Dendritic cell treated with granulocyte-macrophage colony-stimulating factor and Interleukin-4, amounts not matched to agents 40 ng/mL and 50 ng/mL, for 4 days (primary cell): ENCODE measurements at regions not wholly inside any gene's neighbourhood (a gene's known extent, or its start where the extent isn't known, plus 50 kb on each side); places are given as distances from the start of the nearest gene placed in this dataset.

Experiments used
- H3K27ac Mint-ChIP-seq: one replicate; pipeline ENCODE4 v1.8.0; 2022; ENCODE audit warnings: mild to moderate bottlenecking, mixed read lengths
- H3K27me3 Mint-ChIP-seq: one replicate; pipeline ENCODE4 v1.8.0; 2022; ENCODE audit warnings: mild to moderate bottlenecking, mixed read lengths
- H3K36me3 Mint-ChIP-seq: one replicate; pipeline ENCODE4 v1.8.0; 2022; ENCODE audit warnings: low read depth, mixed read lengths
- H3K4me1 Mint-ChIP-seq: one replicate; pipeline ENCODE4 v1.8.0; 2022; ENCODE audit warnings: low read depth, mixed read lengths
- H3K4me3 Mint-ChIP-seq: one replicate; pipeline ENCODE4 v1.8.0; 2022; ENCODE audit warnings: mild to moderate bottlenecking, moderate library complexity, mixed read lengths
- H3K9me3 Mint-ChIP-seq: one replicate; pipeline ENCODE4 v1.8.0; 2022; ENCODE audit warnings: mixed read lengths
- intact Hi-C: fragments of 100-400 bp; cut with micrococcal nuclease; formaldehyde crosslinking; loops from one replicate; pipeline ENCODE4 v1.15.0; 2022

DNA sequence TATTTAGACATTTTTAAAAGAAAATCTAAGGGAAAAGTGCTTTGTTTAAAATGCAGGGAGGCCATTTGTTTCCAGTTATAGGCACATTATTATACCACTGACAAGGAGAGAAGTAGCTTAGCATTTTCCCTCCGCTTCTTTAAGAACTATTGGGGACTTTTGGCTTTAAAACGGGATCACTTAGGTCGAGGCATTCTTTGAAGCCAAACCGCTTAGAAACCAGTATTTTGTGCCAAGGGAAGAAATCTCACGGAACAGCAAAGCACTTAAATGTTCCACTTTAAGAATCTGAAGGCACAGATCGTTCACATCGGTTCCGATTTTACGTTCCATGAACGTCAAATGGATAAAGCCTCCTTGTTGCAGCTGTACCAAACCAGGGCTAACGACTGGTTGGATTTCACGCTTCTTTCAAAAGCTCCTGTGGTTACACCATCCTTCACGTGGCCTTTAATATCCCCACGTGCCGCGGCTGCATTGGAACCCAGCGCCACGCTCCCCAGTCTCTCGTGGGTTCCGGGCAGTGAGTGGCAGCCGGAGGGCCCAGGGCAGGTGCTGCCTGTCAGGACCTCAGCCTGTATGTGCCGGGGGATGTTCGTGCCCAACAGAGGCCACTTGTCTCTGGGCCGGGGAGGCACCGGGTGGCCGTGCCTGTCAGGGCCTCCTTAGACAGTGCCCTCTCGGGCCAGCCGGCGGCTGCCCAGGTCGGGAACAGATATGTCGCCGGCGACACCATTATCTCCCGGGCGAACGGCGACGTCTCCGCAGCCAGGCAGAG is 195.4 kb downstream of the KIF26A start:
- Mint-ChIP-seq H3K27ac (no peak overlapping the region), H3K36me3 (no peaks in the 10 kb centered on the region), H3K4me1 (no peaks in the 10 kb centered on the region), H3K4me3 (no peak overlapping the region), H3K27me3 (peaks cover 1% of the 10 kb centered on the region), H3K9me3 (peaks cover 10% of the 10 kb centered on the region)
- intact Hi-C loops = no loop called here

- H3K9me3 Mint-ChIP-seq = peaks cover 11% of the 10 kb centered on the region
- H3K4me1 Mint-ChIP-seq = no peaks in the 10 kb centered on the region
- intact Hi-C loops = no loop called here
- no peaks in the 10 kb centered on the region for H3K36me3 Mint-ChIP-seq
- no peak overlapping the region for H3K27ac Mint-ChIP-seq
- H3K4me3 Mint-ChIP-seq = no peak overlapping the region
- peaks cover 3% of the 10 kb centered on the region for H3K27me3 Mint-ChIP-seq
These were observed 196.2 kb downstream of the KIF26A start for GRCh38 chr14:104334424-104335161.

- intact Hi-C loops = no loop called here
- Mint-ChIP-seq H3K4me1 (no peaks in the 10 kb centered on the region), H3K36me3 (no peaks in the 10 kb centered on the region), H3K27me3 (peaks cover 3% of the 10 kb centered on the region), H3K4me3 (no peak overlapping the region), H3K27ac (no peak overlapping the region), H3K9me3 (peaks cover 11% of the 10 kb centered on the region)
These were observed 196.8 kb downstream of the KIF26A start for GRCh38 chr14:104335176-104335575.

GRCh38 chr14:104335611-104336010 is 197.2 kb downstream of the KIF26A start:
- no peak overlapping the region for H3K4me3 Mint-ChIP-seq
- H3K27ac Mint-ChIP-seq = no peak overlapping the region
- no peaks in the 10 kb centered on the region for H3K4me1 Mint-ChIP-seq
- H3K27me3 Mint-ChIP-seq = peaks cover 5% of the 10 kb centered on the region
- intact Hi-C loops = no loop called here
- peaks cover 11% of the 10 kb centered on the region for H3K9me3 Mint-ChIP-seq
- no peaks in the 10 kb centered on the region for H3K36me3 Mint-ChIP-seq

DNA sequence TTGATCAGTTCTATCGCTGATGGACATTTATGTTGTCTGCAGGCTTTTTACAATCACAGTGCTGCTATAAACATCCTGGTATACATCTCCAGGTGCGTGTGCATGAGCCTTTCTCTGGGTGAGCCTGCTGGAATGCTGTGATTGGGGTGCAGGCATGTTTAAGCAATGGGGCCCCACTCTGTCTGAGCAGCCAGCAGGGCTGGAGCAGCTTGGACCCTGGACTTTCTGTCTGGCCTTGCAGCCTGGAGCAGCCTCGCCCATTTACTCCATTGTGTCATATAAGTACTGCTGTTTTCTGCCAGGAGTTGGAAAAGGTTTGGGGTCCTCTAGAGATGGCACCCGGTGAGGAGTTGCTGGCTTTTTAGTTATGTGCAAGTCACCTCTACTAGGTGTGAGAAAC is 199.0 kb downstream of the KIF26A start:
- intact Hi-C loops = no loop called here
- Mint-ChIP-seq H3K4me1 (no peaks in the 10 kb centered on the region), H3K27me3 (peaks cover 9% of the 10 kb centered on the region), H3K9me3 (peaks cover 11% of the 10 kb centered on the region), H3K27ac (no peak overlapping the region), H3K36me3 (no peaks in the 10 kb centered on the region), H3K4me3 (no peak overlapping the region)

GRCh38 chr14:104339361-104339760 is 201.0 kb downstream of the KIF26A start:
- Mint-ChIP-seq H3K4me1 (no peaks in the 10 kb centered on the region), H3K27ac (no peak overlapping the region), H3K27me3 (peaks cover 13% of the 10 kb centered on the region), H3K4me3 (no peak overlapping the region), H3K36me3 (no peaks in the 10 kb centered on the region), H3K9me3 (peaks cover 11% of the 10 kb centered on the region)
- intact Hi-C loops = no loop called here

DNA sequence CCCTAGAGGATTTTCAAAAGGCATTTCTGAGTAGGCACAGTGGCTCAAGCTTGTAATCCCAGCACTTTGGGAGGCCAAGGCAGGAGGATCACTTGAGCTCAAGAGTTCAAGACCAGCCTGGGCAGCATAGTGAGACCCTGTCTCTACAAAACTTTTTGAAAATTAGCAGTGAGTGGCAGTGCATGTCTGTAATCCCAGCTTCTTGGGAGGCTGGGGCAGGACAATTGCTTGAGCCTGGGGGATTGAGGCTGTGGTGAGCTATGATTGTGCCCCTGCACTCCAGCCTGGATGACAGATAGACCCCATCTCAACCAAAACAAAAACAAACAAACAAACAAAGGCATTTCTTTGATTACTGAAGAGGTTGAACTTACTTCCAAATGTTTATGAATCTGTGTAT is 201.4 kb downstream of the KIF26A start:
- Mint-ChIP-seq H3K9me3 (peaks cover 11% of the 10 kb centered on the region), H3K4me1 (no peaks in the 10 kb centered on the region), H3K4me3 (no peak overlapping the region), H3K36me3 (no peaks in the 10 kb centered on the region), H3K27me3 (peaks cover 13% of the 10 kb centered on the region), H3K27ac (no peak overlapping the region)
- intact Hi-C loops = no loop called here

- Mint-ChIP-seq H3K4me1 (no peaks in the 10 kb centered on the region), H3K9me3 (peaks cover 11% of the 10 kb centered on the region), H3K4me3 (no peak overlapping the region), H3K27me3 (peaks cover 13% of the 10 kb centered on the region), H3K36me3 (no peaks in the 10 kb centered on the region), H3K27ac (no peak overlapping the region)
- intact Hi-C loops = no loop called here
These were observed 203.4 kb downstream of the KIF26A start for GRCh38 chr14:104341532-104342434.

GRCh38 chr14:104342435-104343293 is 204.3 kb downstream of the KIF26A start:
- no peak overlapping the region for H3K4me3 Mint-ChIP-seq

DNA sequence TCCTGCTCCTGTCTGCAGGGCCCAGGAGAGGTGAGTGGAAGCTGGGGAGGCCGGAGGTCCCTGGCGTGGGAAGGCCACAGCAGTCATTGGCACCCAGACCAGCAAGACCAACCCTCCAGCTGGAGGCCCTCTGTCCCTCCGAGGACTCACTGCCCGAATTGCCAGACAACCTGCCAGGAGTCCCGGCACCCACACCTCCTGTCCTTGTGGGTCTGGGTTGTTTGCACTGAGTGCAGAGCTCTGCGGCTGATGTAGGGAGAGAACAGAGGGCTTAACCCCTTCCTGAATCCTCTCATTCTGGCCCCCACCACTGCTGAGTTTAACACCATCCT is 204.9 kb downstream of the KIF26A start:
- Mint-ChIP-seq H3K27me3 (peaks cover 13% of the 10 kb centered on the region), H3K4me1 (no peaks in the 10 kb centered on the region), H3K36me3 (no peaks in the 10 kb centered on the region), H3K9me3 (peaks cover 7% of the 10 kb centered on the region), H3K27ac (no peak overlapping the region), H3K4me3 (no peak overlapping the region)
- intact Hi-C loops = no loop called here

More at GRCh38 chr14:104342435-104343293, 204.3 kb downstream of the KIF26A start:
- Mint-ChIP-seq H3K4me1 (no peaks in the 10 kb centered on the region), H3K36me3 (no peaks in the 10 kb centered on the region), H3K9me3 (peaks cover 11% of the 10 kb centered on the region), H3K27me3 (peaks cover 13% of the 10 kb centered on the region), H3K27ac (no peak overlapping the region)
- intact Hi-C loops = no loop called here

DNA sequence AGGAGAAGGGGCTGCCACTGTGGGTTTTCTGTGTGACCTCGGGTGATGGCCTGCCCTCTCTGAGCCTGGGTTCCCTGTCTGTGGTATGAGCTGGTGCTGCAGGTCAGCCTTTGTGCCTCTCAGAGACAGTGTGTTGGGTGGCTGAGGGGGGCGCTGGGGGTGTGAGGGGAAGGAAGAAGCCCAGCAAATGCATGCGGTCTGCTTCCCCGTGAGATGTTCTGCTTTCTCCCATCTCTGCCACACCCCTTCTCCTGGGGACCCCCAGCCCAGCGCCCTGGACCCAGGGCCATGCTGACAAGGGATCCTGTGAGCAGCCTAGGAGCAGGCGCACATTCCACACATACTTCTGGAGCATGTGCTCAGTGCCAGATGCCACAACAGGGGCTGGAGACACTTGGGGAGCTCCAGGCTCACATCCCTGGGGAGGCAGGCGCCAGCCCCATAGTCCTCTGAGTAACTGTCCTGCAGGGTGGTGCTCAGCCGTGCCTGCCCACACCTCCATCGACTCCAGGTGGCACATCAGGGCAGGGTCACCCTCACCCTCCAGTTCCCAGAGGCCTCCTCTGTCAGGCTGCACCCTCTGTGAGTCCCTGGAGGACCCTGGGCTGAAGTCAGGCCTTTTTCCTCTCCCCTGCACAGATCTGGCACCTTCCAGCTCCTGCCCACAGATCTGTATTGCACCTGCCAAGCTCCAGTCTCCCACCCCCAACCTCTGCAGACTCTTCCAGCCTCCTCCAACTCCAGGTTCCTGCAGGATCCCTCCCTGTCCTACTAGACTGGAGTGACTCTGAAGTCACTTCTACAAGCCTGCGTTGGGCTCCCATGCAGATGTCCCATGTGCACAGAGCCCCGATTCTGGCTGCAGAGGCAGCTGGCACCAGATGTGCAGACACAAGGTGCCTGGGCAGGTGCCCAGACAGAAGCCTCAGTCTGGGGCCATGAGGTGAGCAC is 205.6 kb downstream of the KIF26A start:
- intact Hi-C loops = no loop called here
- no peaks in the 10 kb centered on the region for H3K9me3 Mint-ChIP-seq
- no peak overlapping the region for H3K4me3 Mint-ChIP-seq
- no peaks in the 10 kb centered on the region for H3K36me3 Mint-ChIP-seq
- H3K27me3 Mint-ChIP-seq = peaks cover 12% of the 10 kb centered on the region
- H3K27ac Mint-ChIP-seq = no peak overlapping the region
- no peaks in the 10 kb centered on the region for H3K4me1 Mint-ChIP-seq

DNA sequence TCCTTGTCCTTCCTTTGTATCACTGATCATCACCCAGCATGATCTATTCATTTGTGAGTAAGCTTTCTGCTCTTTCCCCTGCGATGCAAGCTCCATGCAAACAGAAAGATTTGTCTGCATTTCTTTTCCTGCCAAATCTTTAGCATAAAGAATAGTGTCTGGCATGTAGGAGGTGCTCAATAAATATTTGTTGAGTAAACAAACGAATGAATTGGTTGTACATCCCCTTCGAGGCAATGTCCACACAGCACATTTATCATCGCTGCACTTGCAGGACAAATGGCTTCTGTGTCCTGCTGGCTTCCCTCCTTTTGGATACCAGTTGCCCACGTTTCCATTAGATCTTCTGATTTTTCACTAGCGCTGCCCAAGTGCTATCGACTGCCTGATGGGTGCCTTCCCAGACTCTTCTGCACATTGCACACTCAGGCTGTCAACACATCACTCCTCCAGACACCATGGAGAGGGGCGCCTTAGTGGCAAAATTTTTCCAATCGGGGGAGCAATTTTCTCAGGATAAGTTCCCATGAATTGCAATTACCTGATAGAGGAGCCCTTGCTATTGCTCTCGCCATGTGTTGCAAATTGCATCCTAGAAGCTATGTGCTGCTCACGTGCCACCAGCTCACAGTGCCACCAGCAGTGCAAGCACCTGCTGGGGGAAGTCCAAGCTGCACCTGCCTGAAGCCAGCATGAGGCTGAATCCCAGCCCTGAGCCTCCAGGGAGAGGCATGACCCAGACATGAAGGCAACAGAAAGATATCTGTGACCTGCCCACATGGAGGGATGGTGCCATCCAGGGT is 206.6 kb downstream of the KIF26A start:
- Mint-ChIP-seq H3K4me1 (no peaks in the 10 kb centered on the region), H3K27me3 (peaks cover 10% of the 10 kb centered on the region), H3K36me3 (no peaks in the 10 kb centered on the region), H3K4me3 (no peak overlapping the region), H3K9me3 (no peaks in the 10 kb centered on the region), H3K27ac (no peak overlapping the region)
- intact Hi-C loops = no loop called here
